OCI-LY1 (cell line): ENCODE measurements at regions not wholly inside any gene's neighbourhood (a gene's known extent, or its start where the extent isn't known, plus 50 kb on each side); places are given as distances from the start of the nearest gene placed in this dataset.
"Not testable (repeated sequence)": the region's sequence is repeated elsewhere in the genome, so short reads cannot be mapped to it uniquely, and the experiment has no call there.

Source experiments
- EZH2 ChIP-seq: fragments of 200-600 bp; sonication (generic), shearing (Covaris generic); IDR thresholded peaks from 2 replicates; pipeline ENCODE4 v1.8.0; 2017; ENCODE audit warnings: borderline replicate concordance, mixed run types, mild to moderate bottlenecking, antibody characterized with exemption, low read length, moderate library complexity, mixed read lengths
- TF ChIP-seq, protein P1 (sequence below): fragments of 200-600 bp; sonication (generic), shearing (Covaris generic); IDR thresholded peaks from 2 replicates; pipeline ENCODE4 v1.5.1; 2017; ENCODE audit warnings: mild to moderate bottlenecking, antibody characterized with exemption, low read length, moderate library complexity, mixed read lengths

GRCh38 chr5:21494033-21494432 lies 1359.1 kb downstream of the CDH12 start:
- TF ChIP-seq, protein P1, sequence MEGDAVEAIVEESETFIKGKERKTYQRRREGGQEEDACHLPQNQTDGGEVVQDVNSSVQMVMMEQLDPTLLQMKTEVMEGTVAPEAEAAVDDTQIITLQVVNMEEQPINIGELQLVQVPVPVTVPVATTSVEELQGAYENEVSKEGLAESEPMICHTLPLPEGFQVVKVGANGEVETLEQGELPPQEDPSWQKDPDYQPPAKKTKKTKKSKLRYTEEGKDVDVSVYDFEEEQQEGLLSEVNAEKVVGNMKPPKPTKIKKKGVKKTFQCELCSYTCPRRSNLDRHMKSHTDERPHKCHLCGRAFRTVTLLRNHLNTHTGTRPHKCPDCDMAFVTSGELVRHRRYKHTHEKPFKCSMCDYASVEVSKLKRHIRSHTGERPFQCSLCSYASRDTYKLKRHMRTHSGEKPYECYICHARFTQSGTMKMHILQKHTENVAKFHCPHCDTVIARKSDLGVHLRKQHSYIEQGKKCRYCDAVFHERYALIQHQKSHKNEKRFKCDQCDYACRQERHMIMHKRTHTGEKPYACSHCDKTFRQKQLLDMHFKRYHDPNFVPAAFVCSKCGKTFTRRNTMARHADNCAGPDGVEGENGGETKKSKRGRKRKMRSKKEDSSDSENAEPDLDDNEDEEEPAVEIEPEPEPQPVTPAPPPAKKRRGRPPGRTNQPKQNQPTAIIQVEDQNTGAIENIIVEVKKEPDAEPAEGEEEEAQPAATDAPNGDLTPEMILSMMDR: not testable (repeated sequence)
- TF ChIP-seq EZH2: not testable (repeated sequence)
